ENCODE measurements at regions not wholly inside any gene's neighbourhood (a gene's known extent, or its start where the extent isn't known, plus 50 kb on each side); places are given as distances from the start of the nearest gene placed in this dataset.

DNA sequence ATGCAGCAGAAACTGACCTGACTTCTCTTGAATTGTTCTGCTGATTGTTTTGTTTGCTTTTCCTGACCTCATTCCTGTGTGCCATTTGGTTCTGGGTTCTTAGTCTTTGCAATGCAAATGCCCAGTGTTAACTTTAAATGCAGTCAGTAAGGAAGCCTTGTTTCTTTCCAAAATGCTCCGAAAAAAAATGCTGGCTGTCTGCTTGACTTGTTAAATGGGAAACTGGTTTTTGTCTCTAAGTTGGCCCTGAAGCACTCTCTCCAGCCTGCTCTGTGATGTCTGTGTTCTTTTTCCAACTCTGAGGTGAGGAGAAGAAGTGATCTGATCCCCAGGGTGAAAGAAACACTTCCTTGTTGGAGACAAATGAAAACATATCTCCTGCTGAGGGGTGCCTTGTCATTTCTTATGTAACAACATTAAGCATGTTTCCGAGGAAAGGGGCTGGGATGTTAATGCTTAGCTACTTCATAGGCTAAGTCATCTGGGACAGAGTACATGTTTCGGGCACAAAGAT is 256.3 kb upstream of the ADGRL4 start:
- no peak for FAIRE-seq
- Histone ChIP-seq H3K36me3 (ENCODE audit: control insufficient read depth in 2 of 3, insufficient read depth in 3 of 3, low read length in 3 of 3) (no peaks in the 10 kb centered on the region), H3K9ac (ENCODE audit: low read length in 3 of 3) (no peak overlapping the region), H3K27ac (ENCODE audit: low read depth in 2 of 2, low read length in 2 of 2) (no peak overlapping the region), H3K9me3 (ENCODE audit: control insufficient read depth in 2 of 3, insufficient read depth in 1 of 3, low read length in 3 of 3) (no peaks in the 10 kb centered on the region), H3K4me3 (ENCODE audit: low read length in 3 of 3) (no peak overlapping the region), H3K27me3 (ENCODE audit: control insufficient read depth, insufficient read depth, low read length) (no peaks in the 10 kb centered on the region), H3K4me1 (ENCODE audit: control insufficient read depth in 2 of 3, insufficient read depth in 2 of 3, low read depth in 1 of 3, low read length in 3 of 3) (no peaks in the 10 kb centered on the region)
- no peak for TF ChIP-seq CTCF (IDR thresholded peaks at IDR 0.05; ENCODE audit: borderline replicate concordance, extremely low read depth, insufficient read depth)
- DNase-seq: peak in 1 of 5 donors; percentile 2
- intact Hi-C loops (cut with DNase I): no loop called here

DNA sequence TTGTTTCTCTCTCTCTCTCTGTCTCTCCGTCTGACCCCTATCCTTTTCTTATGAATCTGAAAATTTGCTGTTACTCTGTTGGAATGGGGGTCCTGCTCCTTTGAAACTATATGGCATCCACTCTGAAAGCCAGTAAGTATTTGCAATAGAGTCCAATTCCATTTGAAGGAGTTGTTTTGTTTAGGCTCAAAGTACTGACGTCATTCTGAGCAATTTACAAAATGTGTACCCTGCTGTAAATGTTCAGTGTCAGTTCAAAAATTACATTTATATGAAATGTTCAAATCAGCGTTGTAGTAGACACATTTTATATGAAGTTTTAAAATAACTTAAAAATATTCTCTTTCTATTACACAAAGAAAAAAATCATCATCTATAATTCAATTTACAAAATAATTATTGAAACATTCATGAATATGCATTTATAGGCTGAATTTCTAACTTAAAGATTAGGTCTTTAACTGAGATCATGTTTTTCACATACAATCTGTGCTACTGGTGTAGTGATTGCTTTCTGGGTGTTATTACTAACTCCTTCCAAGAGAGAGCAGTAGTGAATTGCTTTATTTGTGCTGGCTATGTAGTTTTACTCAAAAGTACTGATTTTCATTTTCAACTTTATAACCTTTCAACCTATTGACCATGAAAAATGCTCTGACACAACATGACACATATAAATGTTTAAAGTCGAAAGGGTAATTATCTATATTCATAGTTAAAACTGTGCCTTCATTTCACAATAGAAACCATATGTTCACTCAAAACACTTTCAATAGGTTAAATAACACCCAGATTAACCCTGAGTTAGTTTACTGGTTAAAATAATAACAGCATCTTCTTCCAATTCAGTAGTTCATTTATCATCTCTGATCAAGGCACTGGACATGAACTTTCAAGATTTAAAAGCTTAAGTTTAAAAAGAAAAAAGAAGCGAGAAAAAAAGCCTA is 253.1 kb upstream of the ADGRL4 start:
- Histone ChIP-seq H3K4me3 (ENCODE audit: low read length in 3 of 3) (no peak overlapping the region), H3K9ac (ENCODE audit: low read length in 3 of 3) (no peak overlapping the region), H3K36me3 (ENCODE audit: control insufficient read depth in 2 of 3, insufficient read depth in 3 of 3, low read length in 3 of 3) (no peaks in the 10 kb centered on the region), H3K27ac (ENCODE audit: low read depth in 2 of 2, low read length in 2 of 2) (no peak overlapping the region), H3K9me3 (ENCODE audit: control insufficient read depth in 2 of 3, insufficient read depth in 1 of 3, low read length in 3 of 3) (no peaks in the 10 kb centered on the region), H3K27me3 (ENCODE audit: control insufficient read depth, insufficient read depth, low read length) (no peaks in the 10 kb centered on the region), H3K4me1 (ENCODE audit: control insufficient read depth in 2 of 3, insufficient read depth in 2 of 3, low read depth in 1 of 3, low read length in 3 of 3) (no peaks in the 10 kb centered on the region)
- intact Hi-C loops (cut with DNase I): no loop called here
- DNase-seq (peak in 2 of 5 donors; percentile 50 to 73), FAIRE-seq (peak; percentile 70)
- TF ChIP-seq CTCF (IDR thresholded peaks at IDR 0.05; ENCODE audit: borderline replicate concordance, extremely low read depth, insufficient read depth): peak; percentile 24

DNA sequence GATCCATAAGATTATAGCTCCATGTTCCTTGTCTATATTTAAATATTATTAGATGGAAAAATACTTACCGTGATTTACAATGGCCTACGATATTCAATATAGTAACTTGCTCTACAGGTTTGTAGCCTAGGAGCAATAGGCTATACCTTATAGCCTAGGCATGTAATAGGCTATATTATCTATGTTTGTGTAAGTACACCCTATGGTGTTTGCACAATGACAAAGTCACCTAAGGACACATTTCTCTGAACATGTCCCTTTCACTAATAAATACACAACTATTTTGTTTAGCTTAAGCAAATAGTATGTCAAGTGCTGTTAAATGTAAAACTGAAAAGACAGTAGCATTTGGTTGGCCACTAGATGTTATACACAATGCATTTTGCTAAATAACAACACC is 248.9 kb upstream of the ADGRL4 start:
- intact Hi-C loops (cut with DNase I): no loop called here
- no peaks in the 10 kb centered on the region for H3K4me1 ChIP-seq (ENCODE audit: control insufficient read depth in 2 of 3, insufficient read depth in 2 of 3, low read depth in 1 of 3, low read length in 3 of 3)
- H3K36me3 ChIP-seq (ENCODE audit: control insufficient read depth in 2 of 3, insufficient read depth in 3 of 3, low read length in 3 of 3): no peaks in the 10 kb centered on the region
- H3K27ac ChIP-seq (ENCODE audit: low read depth in 2 of 2, low read length in 2 of 2): no peak overlapping the region
- TF ChIP-seq CTCF (IDR thresholded peaks at IDR 0.05; ENCODE audit: borderline replicate concordance, extremely low read depth, insufficient read depth): no peak
- DNase-seq (no peak), FAIRE-seq (no peak)
- H3K4me3 ChIP-seq (ENCODE audit: low read length in 3 of 3): no peak overlapping the region
- no peak overlapping the region for H3K9ac ChIP-seq (ENCODE audit: low read length in 3 of 3)
- no peaks in the 10 kb centered on the region for H3K9me3 ChIP-seq (ENCODE audit: control insufficient read depth in 2 of 3, insufficient read depth in 1 of 3, low read length in 3 of 3)
- H3K27me3 ChIP-seq (ENCODE audit: control insufficient read depth, insufficient read depth, low read length): no peaks in the 10 kb centered on the region

Data from kidney (tissue), 13 donors.